ENCODE measurements at regions not wholly inside any gene's neighbourhood (a gene's known extent, or its start where the extent isn't known, plus 50 kb on each side); places are given as distances from the start of the nearest gene placed in this dataset.

GRCh38 chr2:234829074-234829455 is 122.8 kb upstream of the SH3BP4 start:
- TF ChIP-seq, protein P1, sequence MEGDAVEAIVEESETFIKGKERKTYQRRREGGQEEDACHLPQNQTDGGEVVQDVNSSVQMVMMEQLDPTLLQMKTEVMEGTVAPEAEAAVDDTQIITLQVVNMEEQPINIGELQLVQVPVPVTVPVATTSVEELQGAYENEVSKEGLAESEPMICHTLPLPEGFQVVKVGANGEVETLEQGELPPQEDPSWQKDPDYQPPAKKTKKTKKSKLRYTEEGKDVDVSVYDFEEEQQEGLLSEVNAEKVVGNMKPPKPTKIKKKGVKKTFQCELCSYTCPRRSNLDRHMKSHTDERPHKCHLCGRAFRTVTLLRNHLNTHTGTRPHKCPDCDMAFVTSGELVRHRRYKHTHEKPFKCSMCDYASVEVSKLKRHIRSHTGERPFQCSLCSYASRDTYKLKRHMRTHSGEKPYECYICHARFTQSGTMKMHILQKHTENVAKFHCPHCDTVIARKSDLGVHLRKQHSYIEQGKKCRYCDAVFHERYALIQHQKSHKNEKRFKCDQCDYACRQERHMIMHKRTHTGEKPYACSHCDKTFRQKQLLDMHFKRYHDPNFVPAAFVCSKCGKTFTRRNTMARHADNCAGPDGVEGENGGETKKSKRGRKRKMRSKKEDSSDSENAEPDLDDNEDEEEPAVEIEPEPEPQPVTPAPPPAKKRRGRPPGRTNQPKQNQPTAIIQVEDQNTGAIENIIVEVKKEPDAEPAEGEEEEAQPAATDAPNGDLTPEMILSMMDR (conservative IDR thresholded peaks at IDR 0.05; ENCODE audit: low read depth, low read length), result no peak
- TF ChIP-seq EZH2 (IDR thresholded peaks at IDR 0.05; ENCODE audit: low read length, unreplicated experiment), result no peak
- no peak for TF ChIP-seq EZH2phosphoT487 (IDR thresholded peaks at IDR 0.05; ENCODE audit: borderline replicate concordance, low read length)
